ENCODE measurements at regions not wholly inside any gene's neighbourhood (a gene's known extent, or its start where the extent isn't known, plus 50 kb on each side); places are given as distances from the start of the nearest gene placed in this dataset.

GRCh38 chr6:137750297-137750696 is 116.8 kb upstream of the TNFAIP3 start:
- DNase-seq (ENCODE audit: low read depth in 4 of 4, low spot score in 2 of 4): no peak

GRCh38 chr6:137751768-137752560 is 115.1 kb upstream of the TNFAIP3 start:
- no peak for DNase-seq (ENCODE audit: low read depth in 4 of 4, low spot score in 2 of 4)

- DNase-seq (ENCODE audit: low read depth in 4 of 4, low spot score in 2 of 4): no peak
These were observed 112.7 kb upstream of the TNFAIP3 start for GRCh38 chr6:137754366-137754765.

- DNase-seq (ENCODE audit: low read depth in 4 of 4, low spot score in 2 of 4): no peak
These were observed 112.2 kb upstream of the TNFAIP3 start for GRCh38 chr6:137754866-137755265.

- no peak for DNase-seq (ENCODE audit: low read depth in 4 of 4, low spot score in 2 of 4)
These were observed 111.8 kb upstream of the TNFAIP3 start for GRCh38 chr6:137755284-137755683.

- no peak for DNase-seq (ENCODE audit: low read depth in 4 of 4, low spot score in 2 of 4)
These were observed 110.3 kb upstream of the TNFAIP3 start for GRCh38 chr6:137756788-137757187.

- DNase-seq (ENCODE audit: low read depth in 4 of 4, low spot score in 2 of 4): no peak
These were observed 108.4 kb upstream of the TNFAIP3 start for GRCh38 chr6:137758661-137759060.

GRCh38 chr6:137759624-137760023 is 107.4 kb upstream of the TNFAIP3 start:
- DNase-seq (ENCODE audit: low read depth in 4 of 4, low spot score in 2 of 4): no peak

GRCh38 chr6:137761072-137761471 is 106.0 kb upstream of the TNFAIP3 start:
- no peak for DNase-seq (ENCODE audit: low read depth in 4 of 4, low spot score in 2 of 4)

- DNase-seq (ENCODE audit: low read depth in 4 of 4, low spot score in 2 of 4): no peak
These were observed 105.6 kb upstream of the TNFAIP3 start for GRCh38 chr6:137761487-137761886.

GRCh38 chr6:137762168-137763090 is 104.6 kb upstream of the TNFAIP3 start:
- no peak for DNase-seq (ENCODE audit: low read depth in 4 of 4, low spot score in 2 of 4)

GRCh38 chr6:137763436-137763835 is 103.6 kb upstream of the TNFAIP3 start:
- DNase-seq (ENCODE audit: low read depth in 4 of 4, low spot score in 2 of 4): no peak

- no peak for DNase-seq (ENCODE audit: low read depth in 4 of 4, low spot score in 2 of 4)
These were observed 103.2 kb upstream of the TNFAIP3 start for GRCh38 chr6:137763886-137764285.

GRCh38 chr6:137764464-137764863 is 102.6 kb upstream of the TNFAIP3 start:
- DNase-seq (ENCODE audit: low read depth in 4 of 4, low spot score in 2 of 4): no peak

GRCh38 chr6:137765059-137765458 is 102.0 kb upstream of the TNFAIP3 start:
- DNase-seq (ENCODE audit: low read depth in 4 of 4, low spot score in 2 of 4): no peak

- DNase-seq (ENCODE audit: low read depth in 4 of 4, low spot score in 2 of 4): no peak
These were observed 100.3 kb upstream of the TNFAIP3 start for GRCh38 chr6:137766596-137767370.

GRCh38 chr6:137767465-137767864 is 99.6 kb upstream of the TNFAIP3 start:
- DNase-seq (ENCODE audit: low read depth in 4 of 4, low spot score in 2 of 4): no peak

- DNase-seq (ENCODE audit: low read depth in 4 of 4, low spot score in 2 of 4): no peak
These were observed 99.0 kb upstream of the TNFAIP3 start for GRCh38 chr6:137767911-137768690.

- no peak for DNase-seq (ENCODE audit: low read depth in 4 of 4, low spot score in 2 of 4)
These were observed 98.1 kb upstream of the TNFAIP3 start for GRCh38 chr6:137768935-137769334.

- DNase-seq (ENCODE audit: low read depth in 4 of 4, low spot score in 2 of 4): no peak
These were observed 97.2 kb upstream of the TNFAIP3 start for GRCh38 chr6:137769797-137770362.

All from left renal cortex interstitium (tissue), 4 donors.